Adrenal gland (tissue), 9 donors: ENCODE measurements at regions not wholly inside any gene's neighbourhood (a gene's known extent, or its start where the extent isn't known, plus 50 kb on each side); places are given as distances from the start of the nearest gene placed in this dataset.

Experiments
- DNase-seq, 7 donors: peaks; one replicate each; pipeline ENCODE4 v3.0.0-alpha.2; 2019 to 2020
- H3K27ac ChIP-seq, 5 donors: fragments of 200-600 bp; sonication (generic) in 4 of 5; 1 replicate in 3 of 5; 2 replicates in 2 of 5; pipeline versions ENCODE4 v1.5.1 to v1.8.0; 2016 to 2020; ENCODE audit warnings: mild to moderate bottlenecking in 1 of 5
- H3K27me3 ChIP-seq: fragments of 200-600 bp; 2 replicates; pipeline ENCODE4 v1.8.0; 2021
- H3K36me3 ChIP-seq, 2 donors: fragments of 200-600 bp; replicated peaks in 1 of 2; 1 replicate in 1 of 2; 2 replicates in 1 of 2; pipeline versions ENCODE4 v1.5.1 to v1.8.0; 2018 to 2022
- H3K4me1 ChIP-seq, 2 donors: fragments of 200-600 bp; replicated peaks in 1 of 2; 1 replicate in 1 of 2; 2 replicates in 1 of 2; pipeline versions ENCODE4 v1.5.1 to v1.8.0; 2018 to 2021
- H3K4me3 ChIP-seq, 4 donors: fragments of 200-600 bp; sonication (generic) in 3 of 4; one replicate each; pipeline ENCODE4 v1.5.1; 2016 to 2018
- H3K9me3 ChIP-seq, 3 donors: fragments of 200-600 bp; sonication (generic) in 1 of 3; replicated peaks in 1 of 3; 1 replicate in 2 of 3; 2 replicates in 1 of 3; pipeline versions ENCODE4 v1.5.1 to v1.8.0; 2016 to 2021
- POLR2A ChIP-seq, 2 donors: fragments of 450-650 bp; IDR thresholded peaks; one replicate each; pipeline ENCODE4 v1.6.1; 2017; ENCODE audit warnings: antibody characterized with exemption in 2 of 2, mild to moderate bottlenecking in 2 of 2, moderate library complexity in 1 of 2
- WGBS, 4 donors: extraction: QIAGEN DNeasy Blood & Tissue Kit in 2 of 4; methylation state at CpG; one replicate each; pipeline versions ENCODE4 v1.1.5 to v1.1.7; 2013 to 2017; 5-methylcytosine and 5-hydroxymethylcytosine counted together
- intact Hi-C, 2 donors: fragments of 100-400 bp; cut with DNase I; formaldehyde crosslinking; loops; one replicate each; pipeline versions ENCODE4 v1.14.1 to v1.15.0; 2022 to 2023
- TF ChIP-seq, protein P1 (sequence below), 6 experiments: fragments of 450-650 bp in 4 of 6; fragments of 200-600 bp in 2 of 6; sonication (generic) in 1 of 6; IDR thresholded peaks; 1 replicate in 5 of 6; 2 replicates in 1 of 6; pipeline versions ENCODE4 v1.5.1 to v1.8.0; 2016 to 2021; ENCODE audit warnings: antibody characterized with exemption in 6 of 6, mild to moderate bottlenecking in 2 of 6, moderate library complexity in 1 of 6
- donor health status: healthy with polysubstance abuse.
- donor health status: Bipolar disorder and iron deficiency.
- donor health status: DM: yes; HTN: yes; CAD: no.
- donor health status: DM: no; HTN: no; CAD: no.
- donor health status: DM: no; HTN: no; CAD: no.

DNA sequence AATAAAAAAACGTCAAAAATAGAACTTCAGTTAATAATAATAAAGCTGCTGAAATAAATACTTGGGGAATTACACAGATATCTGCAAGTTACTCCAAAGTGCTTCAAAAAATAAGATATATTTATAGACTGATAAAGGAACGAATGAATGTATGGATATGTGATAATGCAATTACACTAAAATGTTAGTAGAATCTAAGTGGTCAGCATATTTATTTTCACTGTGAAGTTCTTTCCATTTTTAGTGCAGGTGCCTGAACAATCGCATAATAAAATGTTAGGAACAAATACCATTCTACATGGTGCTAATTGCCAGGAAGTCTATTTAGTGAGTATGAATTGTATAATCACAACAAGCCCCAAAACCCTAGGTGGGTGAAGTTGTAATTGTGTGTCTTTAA lies 169.6 kb upstream of the RGPD4 start:
- Histone ChIP-seq H3K4me1 (no peaks in the 10 kb centered on the region), H3K36me3 (no peaks in the 10 kb centered on the region), H3K9me3 (peaks cover 0 to 2% (median 0%) of the 10 kb centered on the region in 3 donors), H3K27me3 (no peaks in the 10 kb centered on the region), H3K4me3 (no peak overlapping the region), H3K27ac (no peak overlapping the region)
- TF ChIP-seq, protein P1, sequence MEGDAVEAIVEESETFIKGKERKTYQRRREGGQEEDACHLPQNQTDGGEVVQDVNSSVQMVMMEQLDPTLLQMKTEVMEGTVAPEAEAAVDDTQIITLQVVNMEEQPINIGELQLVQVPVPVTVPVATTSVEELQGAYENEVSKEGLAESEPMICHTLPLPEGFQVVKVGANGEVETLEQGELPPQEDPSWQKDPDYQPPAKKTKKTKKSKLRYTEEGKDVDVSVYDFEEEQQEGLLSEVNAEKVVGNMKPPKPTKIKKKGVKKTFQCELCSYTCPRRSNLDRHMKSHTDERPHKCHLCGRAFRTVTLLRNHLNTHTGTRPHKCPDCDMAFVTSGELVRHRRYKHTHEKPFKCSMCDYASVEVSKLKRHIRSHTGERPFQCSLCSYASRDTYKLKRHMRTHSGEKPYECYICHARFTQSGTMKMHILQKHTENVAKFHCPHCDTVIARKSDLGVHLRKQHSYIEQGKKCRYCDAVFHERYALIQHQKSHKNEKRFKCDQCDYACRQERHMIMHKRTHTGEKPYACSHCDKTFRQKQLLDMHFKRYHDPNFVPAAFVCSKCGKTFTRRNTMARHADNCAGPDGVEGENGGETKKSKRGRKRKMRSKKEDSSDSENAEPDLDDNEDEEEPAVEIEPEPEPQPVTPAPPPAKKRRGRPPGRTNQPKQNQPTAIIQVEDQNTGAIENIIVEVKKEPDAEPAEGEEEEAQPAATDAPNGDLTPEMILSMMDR (IDR thresholded peaks at IDR 0.05): no peak
- TF ChIP-seq POLR2A (IDR thresholded peaks at IDR 0.05): no peak
- intact Hi-C loops: no loop called here
- 66 to 71% (median 69%) methylated on average over 3 of the region's 3 CpGs for WGBS, 4 donors
- DNase-seq: no peak

DNA sequence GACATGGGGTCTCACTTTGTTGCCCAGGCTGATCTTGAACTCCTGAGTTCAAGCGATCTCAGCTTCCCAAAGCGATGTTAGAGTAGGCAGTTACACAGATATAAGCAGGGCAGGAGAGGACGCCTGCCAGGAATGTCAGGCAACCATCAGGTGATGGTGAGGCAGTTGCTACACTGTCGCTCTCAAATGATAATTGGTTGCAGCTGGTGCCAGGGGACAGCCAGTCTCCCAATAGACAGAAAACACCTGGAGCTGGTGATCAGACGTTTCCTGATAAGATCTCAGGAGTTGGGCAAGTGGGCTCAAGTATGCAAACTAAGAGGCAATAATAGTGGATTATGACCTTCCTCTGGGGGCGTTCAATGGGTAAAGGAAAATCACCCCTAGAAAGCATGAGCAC lies 163.1 kb upstream of the RGPD4 start:
- DNase-seq: no peak
- Histone ChIP-seq H3K4me3 (no peak overlapping the region), H3K4me1 (no peaks in the 10 kb centered on the region), H3K36me3 (no peaks in the 10 kb centered on the region), H3K27ac (no peak overlapping the region), H3K27me3 (no peaks in the 10 kb centered on the region), H3K9me3 (no peaks in the 10 kb centered on the region)
- TF ChIP-seq, protein P1 (IDR thresholded peaks at IDR 0.05): no peak
- TF ChIP-seq POLR2A (IDR thresholded peaks at IDR 0.05): no peak
- intact Hi-C loops: no loop called here
- WGBS, 4 donors: 67 to 81% (median 74%) methylated on average over 6 of the region's 6 CpGs

DNA sequence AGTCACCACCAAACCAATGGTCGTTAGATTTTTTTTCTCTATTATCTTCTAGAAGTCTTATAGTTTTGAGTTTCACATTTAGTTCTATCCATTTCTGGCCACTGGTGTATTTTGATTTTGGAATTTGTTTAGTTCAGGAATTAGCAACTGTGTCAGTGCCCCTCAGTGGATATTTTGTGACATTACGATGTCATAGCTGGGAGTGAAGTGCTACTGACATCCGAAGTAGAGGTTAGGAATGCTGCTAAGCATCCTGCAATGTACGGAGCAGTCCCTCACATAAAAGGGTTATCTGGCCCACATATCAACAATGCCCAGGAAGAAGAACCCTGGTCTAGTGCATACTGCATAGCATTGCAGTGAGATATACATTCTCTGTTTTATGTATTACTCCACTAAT lies 157.4 kb upstream of the RGPD4 start:
- no peaks in the 10 kb centered on the region for H3K27me3 ChIP-seq
- intact Hi-C loops: no loop called here
- H3K36me3 ChIP-seq: no peaks in the 10 kb centered on the region
- no peaks in the 10 kb centered on the region for H3K9me3 ChIP-seq
- TF ChIP-seq POLR2A (IDR thresholded peaks at IDR 0.05): no peak
- TF ChIP-seq, protein P1 (IDR thresholded peaks at IDR 0.05): peak in 2 of 6 experiments; percentile 9 to 27
- WGBS, 4 donors: 36 to 44% (median 37%) methylated on average over 4 of the region's 4 CpGs
- H3K4me3 ChIP-seq: no peak overlapping the region
- no peaks in the 10 kb centered on the region for H3K4me1 ChIP-seq
- no peak overlapping the region for H3K27ac ChIP-seq
- DNase-seq: no peak

DNA sequence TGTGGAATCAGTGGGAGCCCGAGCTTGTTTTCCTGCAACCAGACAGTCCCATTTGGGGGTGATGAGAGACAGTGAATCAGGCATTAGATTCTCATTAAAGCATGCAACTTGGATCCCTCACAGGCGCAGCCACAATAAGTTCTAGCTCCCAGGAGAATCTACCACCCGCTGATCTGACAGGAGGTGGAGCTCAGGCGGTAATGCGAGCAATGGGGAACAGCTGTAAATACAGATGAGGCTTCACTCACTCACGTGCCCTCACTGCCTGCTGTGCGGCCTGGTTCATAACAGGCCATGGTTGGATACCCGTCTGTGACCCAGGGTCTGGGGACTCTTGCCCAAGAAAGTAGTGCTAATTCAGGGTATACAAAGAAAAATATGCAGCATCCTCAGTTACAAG lies 144.8 kb upstream of the RGPD4 start:
- TF ChIP-seq, protein P1 (IDR thresholded peaks at IDR 0.05): no peak
- TF ChIP-seq POLR2A (IDR thresholded peaks at IDR 0.05): no peak
- no peaks in the 10 kb centered on the region for H3K4me1 ChIP-seq
- H3K36me3 ChIP-seq: no peaks in the 10 kb centered on the region
- whole genome bisulfite sequencing, 4 donors: 84 to 88% (median 86%) methylated on average over 8 of the region's 8 CpGs
- no peaks in the 10 kb centered on the region for H3K9me3 ChIP-seq
- H3K4me3 ChIP-seq: no peak overlapping the region
- no peak for DNase-seq
- H3K27ac ChIP-seq: no peak overlapping the region
- intact Hi-C loops: no loop called here
- no peaks in the 10 kb centered on the region for H3K27me3 ChIP-seq
